SU-DHL-6 (cell line): ENCODE measurements at regions not wholly inside any gene's neighbourhood (a gene's known extent, or its start where the extent isn't known, plus 50 kb on each side); places are given as distances from the start of the nearest gene placed in this dataset.

Experiments
- H2AFZ ChIP-seq: fragments of 200-600 bp; sonication (generic); 2 replicates; pipeline ENCODE4 v1.6.1; 2014; ENCODE audit warnings: low read depth, mild to moderate bottlenecking, moderate library complexity, mixed read lengths, antibody characterized with exemption, low read length; ENCODE audit not compliant: severe bottlenecking
- H3F3A ChIP-seq: fragments of 200-600 bp; shearing (Covaris generic); 2 replicates; pipeline ENCODE4 v1.6.0; 2016; ENCODE audit warnings: antibody characterized with exemption, mild to moderate bottlenecking; ENCODE audit not compliant: insufficient read depth
- H3K27ac ChIP-seq: fragments of 200-600 bp; sonication (generic); 2 replicates; pipeline ENCODE4 v1.5.1; 2016; ENCODE audit warnings: low read depth, mild to moderate bottlenecking, low read length, moderate library complexity, mixed read lengths
- H3K27me3 ChIP-seq: fragments of 200-600 bp; sonication (generic), shearing (Covaris generic); 2 replicates; pipeline ENCODE4 v1.6.0; 2014; ENCODE audit warnings: mild to moderate bottlenecking, low read length
- H3K36me3 ChIP-seq: fragments of 200-600 bp; sonication (generic); 2 replicates; pipeline ENCODE4 v1.6.1; 2014; ENCODE audit warnings: mild to moderate bottlenecking, low read length, mixed read lengths
- H3K4me2 ChIP-seq: fragments of 300-600, 200-600 bp; shearing (Covaris generic), sonication (generic); 2 replicates; pipeline ENCODE4 v1.6.0; 2014; ENCODE audit warnings: low read length, low read depth, mild to moderate bottlenecking; ENCODE audit not compliant: poor library complexity, severe bottlenecking
- H3K4me3 ChIP-seq: fragments of 200-600 bp; sonication (generic); 2 replicates; pipeline ENCODE4 v1.5.1; 2014; ENCODE audit warnings: antibody characterized with exemption, low read length, mild to moderate bottlenecking, mixed read lengths; ENCODE audit not compliant: insufficient read depth, poor library complexity, severe bottlenecking
- H3K79me2 ChIP-seq: fragments of 200-600 bp; sonication (generic); 2 replicates; pipeline ENCODE4 v1.6.1; 2014; ENCODE audit warnings: mild to moderate bottlenecking, low read length, moderate library complexity; ENCODE audit not compliant: insufficient read depth
- H3K9ac ChIP-seq: fragments of 200-600 bp; sonication (generic); 2 replicates; pipeline ENCODE4 v1.7.0; 2014; ENCODE audit warnings: mild to moderate bottlenecking, low read length
- H3K9me2 ChIP-seq: fragments of 200-600 bp; sonication (generic); replicated peaks from 2 replicates; pipeline ENCODE4 v1.6.1; 2014; ENCODE audit warnings: low read length; ENCODE audit not compliant: insufficient read depth
- H3K9me3 ChIP-seq: fragments of 200-600 bp; sonication (generic); 2 replicates; pipeline ENCODE4 v1.6.1; 2014; ENCODE audit warnings: low read length, mixed read lengths; ENCODE audit not compliant: insufficient read depth
- H4K20me1 ChIP-seq: fragments of 200-600 bp; sonication (generic); 2 replicates; pipeline ENCODE4 v1.6.1; 2014; ENCODE audit warnings: low read depth, mild to moderate bottlenecking, antibody characterized with exemption, low read length, moderate library complexity, mixed read lengths
- EZH2phosphoT487 ChIP-seq: fragments of 200-600 bp; sonication (generic), shearing (Covaris generic); conservative IDR thresholded peaks from 2 replicates; pipeline ENCODE4 v1.6.1; 2018; ENCODE audit warnings: mild to moderate bottlenecking, antibody characterized with exemption, low read length, moderate library complexity, mixed read lengths
- TF ChIP-seq, protein P1 (sequence below): fragments of 200-600 bp; sonication (generic); IDR thresholded peaks from one replicate; pipeline ENCODE4 v1.5.1; 2017; ENCODE audit warnings: antibody characterized with exemption, mild to moderate bottlenecking, low read length, moderate library complexity; ENCODE audit not compliant: insufficient read depth, poor library complexity, severe bottlenecking

DNA sequence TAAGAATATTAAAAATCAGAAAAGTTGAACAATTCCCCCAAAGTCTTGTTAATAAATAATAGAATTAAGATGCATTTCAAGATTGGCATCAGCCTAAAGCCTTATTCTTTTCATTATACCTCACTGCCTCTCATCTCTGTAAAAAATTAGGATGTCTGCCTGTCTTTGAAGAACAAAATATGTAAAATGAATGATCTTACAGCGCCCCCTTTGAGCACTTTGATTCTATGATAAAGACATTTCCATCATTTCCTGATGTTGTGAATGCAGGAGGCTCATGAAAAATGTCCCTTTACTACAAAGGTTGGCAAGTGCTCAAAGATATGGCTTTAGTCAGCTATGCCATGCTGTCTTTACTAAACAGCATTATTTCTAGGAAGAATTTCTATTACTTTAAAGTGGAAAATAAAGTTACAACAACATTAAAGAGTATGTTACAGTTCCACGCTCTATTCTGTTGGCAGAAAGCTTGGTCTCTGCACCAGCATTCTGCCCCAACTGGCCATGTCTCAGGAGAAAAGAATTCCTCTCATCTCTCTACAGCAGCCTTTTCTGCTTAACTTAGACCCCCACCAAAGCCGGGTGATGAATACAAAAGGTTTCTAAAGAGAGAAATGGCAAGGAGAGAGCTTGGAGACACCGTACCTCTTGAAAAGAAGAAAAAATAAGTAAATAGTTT lies 95.1 kb downstream of the LLPH start:
- no peak overlapping the region for H3K9ac ChIP-seq
- H3K36me3 ChIP-seq, result no peaks in the 10 kb centered on the region
- H3K27me3 ChIP-seq, result no peaks in the 10 kb centered on the region
- no peaks in the 10 kb centered on the region for H4K20me1 ChIP-seq
- no peak overlapping the region for H3K4me3 ChIP-seq
- H3K9me2 ChIP-seq, result no peaks in the 10 kb centered on the region
- TF ChIP-seq, protein P1, sequence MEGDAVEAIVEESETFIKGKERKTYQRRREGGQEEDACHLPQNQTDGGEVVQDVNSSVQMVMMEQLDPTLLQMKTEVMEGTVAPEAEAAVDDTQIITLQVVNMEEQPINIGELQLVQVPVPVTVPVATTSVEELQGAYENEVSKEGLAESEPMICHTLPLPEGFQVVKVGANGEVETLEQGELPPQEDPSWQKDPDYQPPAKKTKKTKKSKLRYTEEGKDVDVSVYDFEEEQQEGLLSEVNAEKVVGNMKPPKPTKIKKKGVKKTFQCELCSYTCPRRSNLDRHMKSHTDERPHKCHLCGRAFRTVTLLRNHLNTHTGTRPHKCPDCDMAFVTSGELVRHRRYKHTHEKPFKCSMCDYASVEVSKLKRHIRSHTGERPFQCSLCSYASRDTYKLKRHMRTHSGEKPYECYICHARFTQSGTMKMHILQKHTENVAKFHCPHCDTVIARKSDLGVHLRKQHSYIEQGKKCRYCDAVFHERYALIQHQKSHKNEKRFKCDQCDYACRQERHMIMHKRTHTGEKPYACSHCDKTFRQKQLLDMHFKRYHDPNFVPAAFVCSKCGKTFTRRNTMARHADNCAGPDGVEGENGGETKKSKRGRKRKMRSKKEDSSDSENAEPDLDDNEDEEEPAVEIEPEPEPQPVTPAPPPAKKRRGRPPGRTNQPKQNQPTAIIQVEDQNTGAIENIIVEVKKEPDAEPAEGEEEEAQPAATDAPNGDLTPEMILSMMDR, result peak; percentile 26
- no peak for TF ChIP-seq EZH2phosphoT487
- no peak overlapping the region for H3K4me2 ChIP-seq
- no peak overlapping the region for H3K27ac ChIP-seq
- H3K79me2 ChIP-seq, result no peaks in the 10 kb centered on the region
- no peaks in the 10 kb centered on the region for H3K9me3 ChIP-seq
- no peaks in the 10 kb centered on the region for H3F3A ChIP-seq
- H2AFZ ChIP-seq, result no peak overlapping the region

DNA sequence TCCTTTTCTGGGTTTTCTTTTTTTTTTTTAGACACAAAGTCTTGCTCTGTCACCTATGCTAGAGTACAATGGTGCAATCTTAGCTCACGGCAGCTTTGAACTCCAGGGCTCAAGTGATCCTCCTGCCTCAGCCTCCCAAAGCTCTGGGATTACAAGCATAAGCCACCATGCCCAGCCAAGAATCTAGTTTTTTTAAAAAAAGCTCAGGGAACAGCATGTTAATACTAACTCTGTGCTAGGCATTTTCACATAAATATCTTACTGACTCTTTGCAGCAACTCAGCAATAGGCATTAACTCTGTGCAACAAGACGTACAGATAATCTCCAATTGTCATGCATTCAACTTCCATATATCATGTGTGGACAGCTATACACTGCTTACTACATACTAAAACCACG lies 97.4 kb downstream of the LLPH start:
- H3K27ac ChIP-seq, result no peak overlapping the region
- no peaks in the 10 kb centered on the region for H3F3A ChIP-seq
- no peaks in the 10 kb centered on the region for H3K9me2 ChIP-seq
- H3K27me3 ChIP-seq, result no peaks in the 10 kb centered on the region
- H3K4me2 ChIP-seq, result no peak overlapping the region
- H3K9me3 ChIP-seq, result no peaks in the 10 kb centered on the region
- H4K20me1 ChIP-seq, result no peaks in the 10 kb centered on the region
- TF ChIP-seq, protein P1, result no peak
- TF ChIP-seq EZH2phosphoT487, result no peak
- no peak overlapping the region for H2AFZ ChIP-seq
- H3K79me2 ChIP-seq, result no peaks in the 10 kb centered on the region
- no peaks in the 10 kb centered on the region for H3K36me3 ChIP-seq
- H3K9ac ChIP-seq, result no peak overlapping the region
- H3K4me3 ChIP-seq, result no peak overlapping the region

DNA sequence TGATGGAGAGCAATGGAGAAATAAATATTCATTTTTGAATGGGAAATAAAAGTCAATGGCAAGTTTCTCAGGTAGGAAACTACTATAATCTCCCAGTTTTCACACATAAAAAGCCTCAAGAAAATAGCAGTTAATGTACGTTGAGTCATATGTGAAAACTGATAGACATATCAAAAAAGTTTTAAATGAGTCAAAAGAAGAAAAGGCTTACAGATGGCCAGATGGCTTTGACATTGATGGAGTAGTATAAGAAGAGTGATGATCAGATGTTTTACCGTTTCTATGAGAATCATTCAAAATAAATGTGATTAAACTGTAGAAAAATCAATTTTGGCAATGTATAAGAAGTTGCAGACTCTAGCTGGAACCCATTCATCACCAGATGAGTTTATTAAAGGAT lies 97.8 kb downstream of the LLPH start:
- no peaks in the 10 kb centered on the region for H3K9me2 ChIP-seq
- H3K4me2 ChIP-seq, result no peak overlapping the region
- no peaks in the 10 kb centered on the region for H3K27me3 ChIP-seq
- H3F3A ChIP-seq, result no peaks in the 10 kb centered on the region
- H3K36me3 ChIP-seq, result no peaks in the 10 kb centered on the region
- no peak overlapping the region for H3K27ac ChIP-seq
- H3K79me2 ChIP-seq, result no peaks in the 10 kb centered on the region
- H3K4me3 ChIP-seq, result no peak overlapping the region
- no peaks in the 10 kb centered on the region for H3K9me3 ChIP-seq
- no peaks in the 10 kb centered on the region for H4K20me1 ChIP-seq
- H3K9ac ChIP-seq, result no peak overlapping the region
- H2AFZ ChIP-seq, result no peak overlapping the region
- TF ChIP-seq EZH2phosphoT487, result no peak
- TF ChIP-seq, protein P1, result no peak
